ENCODE measurements at regions not wholly inside any gene's neighbourhood (a gene's known extent, or its start where the extent isn't known, plus 50 kb on each side); places are given as distances from the start of the nearest gene placed in this dataset.

DNA sequence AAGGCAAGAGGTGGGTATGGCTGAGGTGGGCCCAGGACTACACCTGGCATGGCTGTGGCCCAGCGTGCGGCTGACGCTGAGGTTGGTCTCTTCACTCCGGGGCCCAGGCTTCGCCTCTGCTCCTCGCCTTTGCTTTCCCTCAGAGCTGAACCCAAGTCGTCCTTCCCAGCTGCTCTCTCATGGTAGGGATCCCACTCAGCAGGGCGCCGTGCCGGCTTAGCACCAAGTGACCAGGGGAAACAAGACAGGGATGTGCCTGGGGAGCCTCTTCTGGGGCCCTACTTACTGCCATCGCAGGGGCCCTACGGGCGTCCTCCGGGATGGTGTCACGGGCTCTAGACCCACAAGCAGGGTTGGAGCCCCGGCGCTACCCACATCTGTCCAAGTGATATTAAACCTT is 138.1 kb upstream of the ALKAL2 start:
- TF ChIP-seq, protein P1, sequence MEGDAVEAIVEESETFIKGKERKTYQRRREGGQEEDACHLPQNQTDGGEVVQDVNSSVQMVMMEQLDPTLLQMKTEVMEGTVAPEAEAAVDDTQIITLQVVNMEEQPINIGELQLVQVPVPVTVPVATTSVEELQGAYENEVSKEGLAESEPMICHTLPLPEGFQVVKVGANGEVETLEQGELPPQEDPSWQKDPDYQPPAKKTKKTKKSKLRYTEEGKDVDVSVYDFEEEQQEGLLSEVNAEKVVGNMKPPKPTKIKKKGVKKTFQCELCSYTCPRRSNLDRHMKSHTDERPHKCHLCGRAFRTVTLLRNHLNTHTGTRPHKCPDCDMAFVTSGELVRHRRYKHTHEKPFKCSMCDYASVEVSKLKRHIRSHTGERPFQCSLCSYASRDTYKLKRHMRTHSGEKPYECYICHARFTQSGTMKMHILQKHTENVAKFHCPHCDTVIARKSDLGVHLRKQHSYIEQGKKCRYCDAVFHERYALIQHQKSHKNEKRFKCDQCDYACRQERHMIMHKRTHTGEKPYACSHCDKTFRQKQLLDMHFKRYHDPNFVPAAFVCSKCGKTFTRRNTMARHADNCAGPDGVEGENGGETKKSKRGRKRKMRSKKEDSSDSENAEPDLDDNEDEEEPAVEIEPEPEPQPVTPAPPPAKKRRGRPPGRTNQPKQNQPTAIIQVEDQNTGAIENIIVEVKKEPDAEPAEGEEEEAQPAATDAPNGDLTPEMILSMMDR (IDR thresholded peaks at IDR 0.05; ENCODE audit: low read depth, low read length, missing control alignments): no peak
- no peak overlapping the region for H3K4me3 ChIP-seq (ENCODE audit: low read depth, low read length)

DNA sequence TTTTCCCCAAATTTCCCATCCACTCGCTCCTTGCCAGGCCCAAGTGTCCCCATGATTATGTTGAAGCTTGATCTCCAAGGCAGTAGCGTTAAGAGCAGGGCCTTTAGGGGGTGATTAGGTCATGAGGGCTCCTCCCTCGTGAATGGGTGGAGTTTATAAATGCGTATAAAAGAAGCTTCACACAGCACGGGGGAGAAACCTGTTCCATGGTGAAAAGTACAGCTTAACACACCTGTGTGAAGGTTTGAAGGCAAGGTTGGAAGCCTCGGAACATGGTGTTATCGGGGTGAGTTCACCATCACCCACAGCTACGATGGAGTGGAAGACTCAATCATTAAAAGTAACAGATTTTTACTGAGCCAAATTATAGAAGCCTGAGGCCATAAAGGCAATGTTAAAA is 137.4 kb upstream of the ALKAL2 start:
- DNase-seq (ENCODE audit: low read depth): no peak
- TF ChIP-seq, protein P1 (IDR thresholded peaks at IDR 0.05; ENCODE audit: low read depth, low read length, missing control alignments): no peak
- no peak overlapping the region for H3K4me3 ChIP-seq (ENCODE audit: low read depth, low read length)

More for the DNA sequence above, 138.1 kb upstream of the ALKAL2 start:
- DNase-seq (ENCODE audit: low read depth): no peak

GRCh38 chr2:424306-425171 is 136.6 kb upstream of the ALKAL2 start:
- no peak for DNase-seq (ENCODE audit: low read depth)
- TF ChIP-seq, protein P1 (IDR thresholded peaks at IDR 0.05; ENCODE audit: low read depth, low read length, missing control alignments): no peak
- no peak overlapping the region for H3K4me3 ChIP-seq (ENCODE audit: low read depth, low read length)

DNA sequence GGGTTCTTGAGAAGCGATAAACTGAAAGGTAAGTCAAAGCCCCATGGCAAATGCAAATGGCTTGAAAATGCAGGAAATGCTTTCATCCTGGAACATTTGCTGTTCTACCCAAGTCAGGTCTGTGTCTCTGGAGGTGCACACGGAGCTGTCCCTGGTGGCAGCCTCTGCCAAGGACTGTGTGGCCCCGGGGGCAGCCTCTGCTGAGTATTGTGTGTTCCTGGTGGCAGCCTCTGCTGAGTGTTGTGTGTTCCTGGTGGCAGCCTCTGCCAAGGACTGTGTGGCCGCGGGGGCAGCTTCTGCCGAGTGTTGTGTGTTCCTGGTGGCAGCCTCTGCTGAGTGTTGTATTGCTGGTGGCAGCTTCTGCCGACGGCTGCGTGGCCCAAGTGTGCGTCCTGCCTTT is 135.6 kb upstream of the ALKAL2 start:
- H3K4me3 ChIP-seq (ENCODE audit: low read depth, low read length): no peak overlapping the region
- TF ChIP-seq, protein P1 (IDR thresholded peaks at IDR 0.05; ENCODE audit: low read depth, low read length, missing control alignments): no peak
- DNase-seq (ENCODE audit: low read depth): no peak

- TF ChIP-seq, protein P1 (IDR thresholded peaks at IDR 0.05; ENCODE audit: low read depth, low read length, missing control alignments): no peak
- H3K4me3 ChIP-seq (ENCODE audit: low read depth, low read length): no peak overlapping the region
Measured at GRCh38 chr2:422676-423435, 135.0 kb upstream of the ALKAL2 start.

GRCh38 chr2:421406-421805 is 133.5 kb upstream of the ALKAL2 start:
- TF ChIP-seq, protein P1 (IDR thresholded peaks at IDR 0.05; ENCODE audit: low read depth, low read length, missing control alignments): no peak
- DNase-seq (ENCODE audit: low read depth): no peak
- H3K4me3 ChIP-seq (ENCODE audit: low read depth, low read length): no peak overlapping the region

More at GRCh38 chr2:422676-423435, 135.0 kb upstream of the ALKAL2 start:
- DNase-seq (ENCODE audit: low read depth): no peak

Data from GM12864 (cell line).